Islet of Langerhans (tissue), 1 donor: ENCODE measurements at regions not wholly inside any gene's neighbourhood (a gene's known extent, or its start where the extent isn't known, plus 50 kb on each side); places are given as distances from the start of the nearest gene placed in this dataset.
A peak's percentile ranks its signal among the peaks of the same experiment; 100 is the strongest.

Experiments used
- FAIRE-seq: peaks from one replicate; lab custom pipeline; 2011; peaks lifted over from hg19 to GRCh38; lab: Jason Lieb, UNC

GRCh38 chr5:73288803-73289720 is 116.1 kb downstream of the TMEM174 start:
- no peak for FAIRE-seq

GRCh38 chr5:73286896-73287295 is 113.9 kb downstream of the TMEM174 start:
- no peak for FAIRE-seq

- FAIRE-seq = no peak
Measured at GRCh38 chr5:73284985-73285384, 112.0 kb downstream of the TMEM174 start.

GRCh38 chr5:73284220-73284795 is 111.3 kb downstream of the TMEM174 start:
- FAIRE-seq = no peak

- no peak for FAIRE-seq
Measured at GRCh38 chr5:73282923-73283322, 109.9 kb downstream of the TMEM174 start.

GRCh38 chr5:73282383-73282782 is 109.4 kb downstream of the TMEM174 start:
- no peak for FAIRE-seq

GRCh38 chr5:73280821-73281746 is 108.1 kb downstream of the TMEM174 start:
- peak; percentile 97 for FAIRE-seq

GRCh38 chr5:73280386-73280785 is 107.4 kb downstream of the TMEM174 start:
- FAIRE-seq = no peak

- FAIRE-seq = no peak
Measured at GRCh38 chr5:73279805-73280204, 106.8 kb downstream of the TMEM174 start.

GRCh38 chr5:73278693-73279092 is 105.7 kb downstream of the TMEM174 start:
- no peak for FAIRE-seq

GRCh38 chr5:73274881-73275663 is 102.1 kb downstream of the TMEM174 start:
- no peak for FAIRE-seq

GRCh38 chr5:73274121-73274520 is 101.1 kb downstream of the TMEM174 start:
- no peak for FAIRE-seq

GRCh38 chr5:73273379-73274050 is 100.5 kb downstream of the TMEM174 start:
- no peak for FAIRE-seq

- FAIRE-seq = no peak
Measured at GRCh38 chr5:73272351-73272750, 99.4 kb downstream of the TMEM174 start.

- FAIRE-seq = no peak
Measured at GRCh38 chr5:73268826-73269225, 95.8 kb downstream of the TMEM174 start.

- FAIRE-seq = no peak
Measured at GRCh38 chr5:73267766-73268435, 94.9 kb downstream of the TMEM174 start.

GRCh38 chr5:73266925-73267765 is 94.2 kb downstream of the TMEM174 start:
- no peak for FAIRE-seq

GRCh38 chr5:73266176-73266738 is 93.3 kb downstream of the TMEM174 start:
- FAIRE-seq = no peak

GRCh38 chr5:73265641-73266040 is 92.6 kb downstream of the TMEM174 start:
- FAIRE-seq = no peak
